ENCODE measurements at regions not wholly inside any gene's neighbourhood (a gene's known extent, or its start where the extent isn't known, plus 50 kb on each side); places are given as distances from the start of the nearest gene placed in this dataset.

DNA sequence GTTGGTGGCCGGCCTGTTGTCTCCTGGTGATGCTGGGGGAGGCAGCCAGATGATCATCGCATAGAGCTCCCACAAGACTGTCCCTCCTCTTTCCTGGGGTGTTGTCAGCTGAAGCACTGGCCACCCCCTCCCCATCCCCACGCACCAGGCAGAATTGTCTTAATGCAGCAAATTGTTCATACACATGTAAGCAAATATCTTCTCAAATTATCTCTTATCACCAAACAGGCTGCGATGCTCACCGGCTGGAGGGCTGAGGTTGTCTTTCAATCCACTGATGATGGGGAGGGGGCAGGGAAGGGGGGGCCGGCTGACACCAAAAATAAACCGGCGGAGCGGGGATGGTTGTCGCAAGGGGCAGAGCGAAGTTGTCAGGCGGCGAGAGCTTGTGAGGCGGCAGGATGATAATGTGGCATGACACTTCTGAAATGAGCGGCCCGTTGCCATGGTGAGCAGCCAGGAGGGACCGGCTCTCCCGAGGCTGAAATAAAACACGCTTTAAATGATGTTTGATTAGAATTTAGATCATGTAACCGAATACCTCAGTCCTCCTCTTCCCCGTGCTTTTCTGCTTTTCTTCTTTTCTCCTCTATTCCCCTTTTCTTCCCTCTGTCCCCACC is 59.8 kb downstream of the MRM1 start:
- Histone ChIP-seq H3K36me3 (ENCODE audit: control insufficient read depth, insufficient read depth, low read length) (no peaks in the 10 kb centered on the region), H3K4me1 (ENCODE audit: control insufficient read depth, insufficient read depth, low read length) (peaks cover 6% of the 10 kb centered on the region; the same call in 1 of the 2 replicates), H3K27ac (ENCODE audit: low read depth, low read length) (no peak overlapping the region), H3K9me3 (ENCODE audit: control insufficient read depth, insufficient read depth, low read length) (no peaks in the 10 kb centered on the region), H3K9ac (ENCODE audit: low read depth, low read length) (no peak overlapping the region), H3K4me3 (ENCODE audit: low read depth, low read length) (no peak overlapping the region), H3K27me3 (ENCODE audit: control insufficient read depth, insufficient read depth, low read length) (peaks cover 13% of the 10 kb centered on the region)

DNA sequence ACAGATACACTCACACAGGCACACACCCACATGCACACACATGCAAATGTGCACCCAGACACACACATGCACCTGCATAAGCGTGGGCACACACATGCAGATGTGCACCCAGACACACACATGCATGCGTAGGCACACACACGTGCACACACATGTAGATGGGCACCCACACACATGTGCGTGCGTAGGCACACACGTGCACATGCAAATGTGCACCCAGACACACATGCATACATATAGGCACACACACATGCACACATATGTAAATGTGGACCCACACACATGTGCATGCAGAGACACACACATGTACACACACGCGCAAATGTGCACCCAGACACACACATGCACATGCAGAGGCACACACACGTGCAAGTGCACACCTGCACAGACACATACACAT is 60.3 kb downstream of the MRM1 start:
- Histone ChIP-seq H3K27me3 (ENCODE audit: control insufficient read depth, insufficient read depth, low read length) (peaks cover 8% of the 10 kb centered on the region), H3K27ac (ENCODE audit: low read depth, low read length) (no peak overlapping the region), H3K9me3 (ENCODE audit: control insufficient read depth, insufficient read depth, low read length) (no peaks in the 10 kb centered on the region)

DNA sequence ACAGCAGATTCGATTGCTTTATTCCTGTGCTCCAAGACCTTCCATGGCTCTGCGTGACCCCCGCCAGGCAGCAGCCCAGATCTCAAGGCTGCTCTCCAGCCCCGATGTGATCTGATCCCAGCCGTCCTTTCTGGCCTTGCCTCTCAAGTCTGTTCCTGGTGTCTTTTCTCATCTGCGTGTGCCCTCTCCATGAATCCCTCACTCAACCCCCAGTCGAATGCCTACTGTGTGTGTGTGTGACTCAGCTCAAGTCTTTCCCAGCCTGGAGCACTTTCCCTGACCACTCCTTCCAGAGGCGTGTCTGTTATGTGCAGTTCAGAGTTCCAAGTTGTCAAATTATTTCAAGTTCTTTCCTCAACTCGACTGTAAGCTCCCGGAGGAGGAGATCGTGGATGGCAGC is 64.0 kb downstream of the MRM1 start:
- Histone ChIP-seq H3K4me1 (ENCODE audit: control insufficient read depth, insufficient read depth, low read length) (no peaks in the 10 kb centered on the region), H3K36me3 (ENCODE audit: control insufficient read depth, insufficient read depth, low read length) (no peaks in the 10 kb centered on the region), H3K9ac (ENCODE audit: low read depth, low read length) (no peak overlapping the region), H3K4me3 (ENCODE audit: low read depth, low read length) (no peak overlapping the region), H3K27ac (ENCODE audit: low read depth, low read length) (no peak overlapping the region), H3K9me3 (ENCODE audit: control insufficient read depth, insufficient read depth, low read length) (no peaks in the 10 kb centered on the region), H3K27me3 (ENCODE audit: control insufficient read depth, insufficient read depth, low read length) (no peaks in the 10 kb centered on the region)

More for the DNA sequence above, 60.3 kb downstream of the MRM1 start:
- Histone ChIP-seq H3K4me3 (ENCODE audit: low read depth, low read length) (no peak overlapping the region), H3K9ac (ENCODE audit: low read depth, low read length) (no peak overlapping the region), H3K4me1 (ENCODE audit: control insufficient read depth, insufficient read depth, low read length) (peaks cover 6% of the 10 kb centered on the region; the same call in 1 of the 2 replicates), H3K36me3 (ENCODE audit: control insufficient read depth, insufficient read depth, low read length) (no peaks in the 10 kb centered on the region)

DNA sequence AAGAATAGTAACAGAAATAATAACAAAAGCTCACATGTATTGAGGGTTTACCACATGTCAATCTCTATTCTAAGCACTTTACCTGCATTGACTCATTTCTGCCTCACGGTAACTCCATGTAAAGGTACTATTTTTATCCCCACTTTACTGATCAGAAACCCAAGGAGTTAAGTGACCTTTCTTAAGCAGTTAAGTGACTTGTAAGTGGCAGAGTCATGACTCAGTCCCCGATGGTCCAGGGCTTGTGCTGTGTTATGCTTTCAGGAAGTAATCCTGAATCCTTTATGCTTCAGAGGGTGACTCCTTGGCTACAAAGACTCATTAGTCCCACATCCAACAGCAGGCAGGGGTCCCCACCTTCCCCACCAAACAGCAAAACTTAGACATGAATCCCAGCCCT is 66.5 kb downstream of the MRM1 start:
- Histone ChIP-seq H3K4me3 (ENCODE audit: low read depth, low read length) (no peak overlapping the region), H3K9ac (ENCODE audit: low read depth, low read length) (no peak overlapping the region), H3K4me1 (ENCODE audit: control insufficient read depth, insufficient read depth, low read length) (no peaks in the 10 kb centered on the region), H3K9me3 (ENCODE audit: control insufficient read depth, insufficient read depth, low read length) (no peaks in the 10 kb centered on the region), H3K27ac (ENCODE audit: low read depth, low read length) (no peak overlapping the region), H3K27me3 (ENCODE audit: control insufficient read depth, insufficient read depth, low read length) (no peaks in the 10 kb centered on the region), H3K36me3 (ENCODE audit: control insufficient read depth, insufficient read depth, low read length) (no peaks in the 10 kb centered on the region)

DNA sequence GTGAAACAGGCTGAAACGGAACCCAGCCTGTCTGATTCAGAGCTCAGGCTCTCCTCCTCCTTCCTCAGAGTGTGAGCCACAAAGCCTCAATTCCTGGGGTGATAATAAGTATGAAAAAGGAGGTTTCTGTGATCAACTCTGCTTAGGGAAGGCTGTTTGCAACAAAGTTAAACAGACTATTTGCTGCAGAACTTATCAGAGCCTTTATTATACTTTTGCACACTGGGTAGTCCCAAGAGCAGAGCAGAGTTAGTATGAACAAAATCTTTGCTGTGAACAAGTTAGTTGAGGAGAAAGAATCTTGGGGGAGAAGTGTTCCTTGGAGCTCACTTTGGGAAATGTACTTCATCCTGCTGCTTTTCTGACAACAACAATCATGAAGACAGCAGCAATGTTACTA is 67.4 kb downstream of the MRM1 start:
- Histone ChIP-seq H3K9me3 (ENCODE audit: control insufficient read depth, insufficient read depth, low read length) (no peaks in the 10 kb centered on the region), H3K36me3 (ENCODE audit: control insufficient read depth, insufficient read depth, low read length) (no peaks in the 10 kb centered on the region), H3K4me3 (ENCODE audit: low read depth, low read length) (no peak overlapping the region), H3K9ac (ENCODE audit: low read depth, low read length) (no peak overlapping the region), H3K27me3 (ENCODE audit: control insufficient read depth, insufficient read depth, low read length) (no peaks in the 10 kb centered on the region), H3K4me1 (ENCODE audit: control insufficient read depth, insufficient read depth, low read length) (no peaks in the 10 kb centered on the region), H3K27ac (ENCODE audit: low read depth, low read length) (no peak overlapping the region)

DNA sequence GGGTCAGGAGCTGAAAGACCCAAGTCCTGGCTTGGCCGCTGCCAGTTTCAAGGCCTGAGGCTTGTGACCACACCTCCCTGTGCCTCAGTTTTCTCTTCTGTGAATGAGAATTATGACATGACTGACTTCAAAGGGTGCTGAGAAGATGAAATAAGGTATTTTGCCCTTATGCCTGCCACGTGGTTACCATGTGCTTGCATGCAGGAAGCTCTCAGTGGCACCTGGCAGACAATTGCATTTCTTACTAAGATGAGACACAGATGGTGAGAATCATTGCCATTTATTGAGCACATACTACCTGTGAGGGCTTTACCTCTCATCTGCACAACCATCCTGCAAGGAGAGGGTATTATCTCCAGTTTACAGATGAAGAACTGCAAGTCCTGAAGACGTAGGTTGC is 69.8 kb downstream of the MRM1 start:
- H3K4me3 ChIP-seq (ENCODE audit: low read depth, low read length): no peak overlapping the region

DNA sequence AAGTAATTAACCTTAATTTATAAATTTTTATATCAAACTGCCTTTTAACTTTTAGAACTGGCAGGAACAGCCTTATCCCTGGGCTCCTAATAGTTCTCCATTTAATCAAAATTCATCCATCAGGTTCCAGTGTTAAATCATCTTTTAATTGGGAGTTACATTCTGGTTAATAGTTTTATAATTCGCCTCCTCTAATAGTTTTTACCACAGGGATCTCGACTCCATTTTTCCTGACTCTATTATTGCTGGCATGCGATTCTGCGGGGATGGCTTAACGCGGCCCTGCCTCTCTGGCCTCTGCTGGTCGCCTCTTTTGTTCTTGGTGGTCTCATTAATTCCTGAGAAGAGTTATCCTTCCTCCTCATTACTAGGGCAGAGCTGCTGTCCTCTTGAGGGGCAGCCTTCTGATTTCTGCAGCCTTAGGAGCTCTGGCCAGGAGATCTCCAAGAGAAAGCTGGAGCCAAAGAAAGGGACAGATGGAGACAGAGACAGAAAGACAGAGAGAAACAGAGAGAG is 71.1 kb downstream of the MRM1 start:
- no peaks in the 10 kb centered on the region for H3K9me3 ChIP-seq (ENCODE audit: control insufficient read depth, insufficient read depth, low read length)
- H3K4me1 ChIP-seq (ENCODE audit: control insufficient read depth, insufficient read depth, low read length): no peaks in the 10 kb centered on the region
- H3K27me3 ChIP-seq (ENCODE audit: control insufficient read depth, insufficient read depth, low read length): no peaks in the 10 kb centered on the region
- no peaks in the 10 kb centered on the region for H3K36me3 ChIP-seq (ENCODE audit: control insufficient read depth, insufficient read depth, low read length)
- H3K27ac ChIP-seq (ENCODE audit: low read depth, low read length): no peak overlapping the region
- no peak overlapping the region for H3K9ac ChIP-seq (ENCODE audit: low read depth, low read length)
- no peak overlapping the region for H3K4me3 ChIP-seq (ENCODE audit: low read depth, low read length)

More for the DNA sequence above, 69.8 kb downstream of the MRM1 start:
- no peak overlapping the region for H3K27ac ChIP-seq (ENCODE audit: low read depth, low read length)
- no peak overlapping the region for H3K9ac ChIP-seq (ENCODE audit: low read depth, low read length)
- no peaks in the 10 kb centered on the region for H3K36me3 ChIP-seq (ENCODE audit: control insufficient read depth, insufficient read depth, low read length)
- no peaks in the 10 kb centered on the region for H3K4me1 ChIP-seq (ENCODE audit: control insufficient read depth, insufficient read depth, low read length)
- no peaks in the 10 kb centered on the region for H3K27me3 ChIP-seq (ENCODE audit: control insufficient read depth, insufficient read depth, low read length)
- no peaks in the 10 kb centered on the region for H3K9me3 ChIP-seq (ENCODE audit: control insufficient read depth, insufficient read depth, low read length)

DNA sequence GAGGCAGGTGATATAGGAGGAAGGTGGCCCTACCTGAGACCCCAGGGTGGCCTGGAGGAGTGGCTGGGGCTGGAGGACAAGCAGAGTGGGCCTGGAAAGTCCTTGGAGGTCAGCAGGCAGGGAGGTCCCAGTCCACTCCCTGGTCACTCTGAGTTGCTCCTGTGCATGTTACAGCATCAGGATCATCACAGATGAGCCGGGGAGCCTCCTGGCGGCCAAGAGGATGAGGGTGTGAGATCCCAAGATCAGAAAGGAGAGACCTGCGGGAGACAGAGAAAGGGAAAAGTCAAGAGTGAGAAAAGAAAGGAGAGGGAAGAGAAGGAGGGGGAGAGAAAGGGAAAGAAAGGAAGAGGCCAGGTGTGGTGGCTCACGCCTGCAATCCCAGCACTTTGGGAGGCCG is 71.7 kb downstream of the MRM1 start:
- H3K9me3 ChIP-seq (ENCODE audit: control insufficient read depth, insufficient read depth, low read length): no peaks in the 10 kb centered on the region
- no peaks in the 10 kb centered on the region for H3K27me3 ChIP-seq (ENCODE audit: control insufficient read depth, insufficient read depth, low read length)
- no peak overlapping the region for H3K4me3 ChIP-seq (ENCODE audit: low read depth, low read length)
- H3K27ac ChIP-seq (ENCODE audit: low read depth, low read length): no peak overlapping the region
- no peaks in the 10 kb centered on the region for H3K4me1 ChIP-seq (ENCODE audit: control insufficient read depth, insufficient read depth, low read length)
- no peak overlapping the region for H3K9ac ChIP-seq (ENCODE audit: low read depth, low read length)
- no peaks in the 10 kb centered on the region for H3K36me3 ChIP-seq (ENCODE audit: control insufficient read depth, insufficient read depth, low read length)

DNA sequence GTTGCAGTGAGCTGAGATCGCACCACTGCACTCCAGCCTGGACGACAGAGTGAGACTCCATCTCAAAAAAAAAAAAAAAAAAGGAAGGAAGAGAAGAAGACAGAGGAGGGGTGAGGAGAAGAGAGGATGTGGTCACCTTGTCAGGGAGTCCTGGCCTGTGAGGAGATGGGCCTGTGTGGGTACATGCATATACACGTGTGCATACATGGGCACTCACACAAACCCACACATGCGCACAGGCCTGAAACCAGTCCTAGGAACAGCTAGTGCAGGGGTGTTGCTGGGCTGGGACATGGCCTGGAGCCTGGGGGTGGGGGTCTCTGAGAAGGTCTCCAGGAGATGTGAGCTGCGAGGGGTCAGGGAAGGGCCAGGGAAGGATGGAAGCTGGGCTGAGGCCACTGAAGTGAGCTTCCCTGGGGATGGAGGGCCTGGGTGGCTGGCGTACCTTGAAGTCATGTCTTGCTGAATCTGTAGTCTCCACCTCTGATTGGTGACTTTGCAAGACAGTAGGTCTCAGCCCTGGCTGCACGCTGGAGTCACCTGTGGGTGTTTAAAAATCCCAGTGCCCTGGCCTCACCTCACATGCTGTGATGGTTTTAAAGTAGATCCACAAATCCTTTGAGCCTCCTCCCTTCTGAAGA is 72.4 kb downstream of the MRM1 start:
- no peak overlapping the region for H3K9ac ChIP-seq (ENCODE audit: low read depth, low read length)
- H3K4me3 ChIP-seq (ENCODE audit: low read depth, low read length): no peak overlapping the region
- H3K27ac ChIP-seq (ENCODE audit: low read depth, low read length): no peak overlapping the region
- H3K27me3 ChIP-seq (ENCODE audit: control insufficient read depth, insufficient read depth, low read length): no peaks in the 10 kb centered on the region
- H3K9me3 ChIP-seq (ENCODE audit: control insufficient read depth, insufficient read depth, low read length): no peaks in the 10 kb centered on the region
- no peaks in the 10 kb centered on the region for H3K36me3 ChIP-seq (ENCODE audit: control insufficient read depth, insufficient read depth, low read length)
- H3K4me1 ChIP-seq (ENCODE audit: control insufficient read depth, insufficient read depth, low read length): no peaks in the 10 kb centered on the region

DNA sequence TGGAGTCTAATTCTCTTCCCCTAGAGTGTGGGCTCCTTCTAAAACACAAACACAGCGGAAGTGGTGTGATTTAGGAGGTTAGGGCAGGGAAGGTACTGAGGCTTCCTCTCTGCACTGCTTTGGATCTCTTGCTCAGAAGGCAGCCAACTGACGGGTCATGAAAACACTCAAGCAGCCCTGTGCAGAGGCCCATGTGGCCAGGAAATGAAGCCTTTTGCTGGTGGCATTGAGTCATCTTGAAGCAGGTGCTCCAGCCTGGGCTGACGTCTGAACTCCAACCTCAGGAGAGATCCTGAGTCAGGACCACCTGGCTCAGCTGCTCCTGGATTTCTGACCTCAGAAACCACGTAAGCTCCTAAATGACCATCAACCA is 72.9 kb downstream of the MRM1 start:
- H3K27ac ChIP-seq (ENCODE audit: low read depth, low read length): no peak overlapping the region
- H3K9ac ChIP-seq (ENCODE audit: low read depth, low read length): no peak overlapping the region
- no peaks in the 10 kb centered on the region for H3K27me3 ChIP-seq (ENCODE audit: control insufficient read depth, insufficient read depth, low read length)
- H3K9me3 ChIP-seq (ENCODE audit: control insufficient read depth, insufficient read depth, low read length): no peaks in the 10 kb centered on the region
- H3K4me3 ChIP-seq (ENCODE audit: low read depth, low read length): no peak overlapping the region
- H3K4me1 ChIP-seq (ENCODE audit: control insufficient read depth, insufficient read depth, low read length): no peaks in the 10 kb centered on the region
- no peaks in the 10 kb centered on the region for H3K36me3 ChIP-seq (ENCODE audit: control insufficient read depth, insufficient read depth, low read length)

DNA sequence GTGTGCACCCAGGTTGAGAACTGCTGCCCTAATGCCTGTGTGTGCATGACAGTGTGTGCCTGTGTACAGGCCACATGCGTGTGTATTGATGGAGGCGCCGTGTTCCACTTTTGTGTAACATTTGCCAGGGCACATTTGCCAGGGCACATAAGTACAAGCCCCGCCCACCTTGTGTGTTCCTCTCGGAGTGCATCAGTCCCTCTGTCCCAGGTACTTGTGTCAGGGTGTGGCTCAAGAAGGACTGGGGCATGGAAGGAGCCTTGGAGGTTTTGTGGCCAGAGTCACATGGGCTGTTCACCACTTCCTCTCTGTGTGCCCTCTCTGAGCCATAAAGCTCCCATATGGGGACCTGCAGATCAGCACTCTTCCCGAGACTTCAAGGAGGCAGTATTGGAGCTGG is 73.9 kb downstream of the MRM1 start:
- no peak overlapping the region for H3K9ac ChIP-seq (ENCODE audit: low read depth, low read length)
- H3K4me3 ChIP-seq (ENCODE audit: low read depth, low read length): no peak overlapping the region
- H3K9me3 ChIP-seq (ENCODE audit: control insufficient read depth, insufficient read depth, low read length): no peaks in the 10 kb centered on the region
- H3K4me1 ChIP-seq (ENCODE audit: control insufficient read depth, insufficient read depth, low read length): 0 out of 2 replicates have a peak, but pooled peaks cover under 1% of the 10 kb centered on the region
- H3K27ac ChIP-seq (ENCODE audit: low read depth, low read length): no peak overlapping the region
- no peaks in the 10 kb centered on the region for H3K36me3 ChIP-seq (ENCODE audit: control insufficient read depth, insufficient read depth, low read length)
- H3K27me3 ChIP-seq (ENCODE audit: control insufficient read depth, insufficient read depth, low read length): no peaks in the 10 kb centered on the region

Measured in HUES48 (cell line).